NCI-H226 (cell line): ENCODE measurements at regions not wholly inside any gene's neighbourhood (a gene's known extent, or its start where the extent isn't known, plus 50 kb on each side); places are given as distances from the start of the nearest gene placed in this dataset.
"Not testable (repeated sequence)": the region's sequence is repeated elsewhere in the genome, so short reads cannot be mapped to it uniquely, and the experiment has no call there.

Experiments
- DNase-seq: peaks from one replicate; pipeline ENCODE4 v3.0.0-alpha.2; 2015

- no peak for DNase-seq
These were observed 133.8 kb upstream of the CLEC14A start for GRCh38 chr14:38389681-38390080.

- DNase-seq: no peak
These were observed 131.9 kb upstream of the CLEC14A start for GRCh38 chr14:38387821-38388220.

DNA sequence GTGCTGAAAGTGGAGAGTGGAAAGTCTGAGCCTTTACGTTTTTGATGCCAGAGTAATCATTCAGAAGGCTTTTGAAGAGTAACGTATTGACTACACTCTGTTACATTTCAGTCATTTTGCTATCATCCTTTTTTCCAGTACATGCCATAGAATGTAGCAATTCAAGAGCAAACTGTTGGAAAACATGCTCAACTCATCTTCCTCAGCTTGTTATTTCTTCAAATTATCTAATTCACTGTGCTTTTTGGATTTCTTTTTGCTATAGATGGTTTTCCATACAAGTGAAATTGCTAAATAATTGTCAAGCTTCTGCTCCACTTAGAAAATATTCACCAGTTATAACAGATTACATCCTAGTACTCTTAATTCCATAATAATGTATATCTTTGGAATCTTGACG, 129.9 kb upstream of the CLEC14A start:
- DNase-seq: no peak

GRCh38 chr14:38385343-38385742, 129.4 kb upstream of the CLEC14A start:
- DNase-seq: no peak

GRCh38 chr14:38384741-38385140, 128.8 kb upstream of the CLEC14A start:
- DNase-seq: no peak

DNA sequence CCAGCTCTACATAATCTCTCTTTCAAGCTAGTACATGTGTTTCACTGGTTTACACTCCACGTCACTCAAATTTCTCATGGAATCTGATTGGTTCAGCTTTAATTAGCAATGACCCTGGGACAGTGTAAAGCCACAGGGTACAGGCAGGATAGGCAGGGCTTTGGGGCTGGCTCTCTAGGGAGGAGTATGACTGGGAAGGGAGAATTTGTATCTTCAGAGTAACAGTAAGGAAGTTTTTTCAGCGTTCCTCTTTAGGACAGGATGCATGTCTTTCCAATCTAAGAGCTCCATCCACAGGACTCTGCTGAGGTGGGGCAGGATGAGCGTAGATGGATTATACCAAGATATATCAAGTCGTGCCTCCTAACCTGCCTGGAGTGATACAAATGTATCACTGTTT, 112.0 kb upstream of the CLEC14A start:
- DNase-seq: no peak

- peak; percentile 12 for DNase-seq
These were observed 110.5 kb upstream of the CLEC14A start for GRCh38 chr14:38366374-38366773.

DNA sequence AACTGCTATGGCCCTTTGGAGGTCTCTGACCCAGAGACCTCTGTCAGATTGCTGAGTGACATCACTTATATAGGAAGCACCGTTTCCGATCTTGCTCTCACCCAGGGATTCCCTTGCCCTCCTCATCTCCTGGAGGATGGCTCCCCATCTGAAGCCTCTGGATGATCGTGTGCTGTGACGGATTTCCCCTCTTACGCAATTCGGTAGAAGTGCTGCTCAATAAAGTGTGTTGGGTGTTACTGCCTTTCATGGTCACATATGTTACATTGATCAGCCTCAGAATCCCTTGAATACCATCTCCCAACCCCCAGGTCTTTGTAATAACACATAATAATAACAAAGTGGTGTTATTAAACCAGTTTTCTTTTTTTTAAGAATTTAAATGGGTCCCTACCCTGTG, 107.3 kb upstream of the CLEC14A start:
- no peak for DNase-seq

- peak; percentile 84 for DNase-seq
These were observed 101.7 kb upstream of the CLEC14A start for GRCh38 chr14:38357557-38357956.

- DNase-seq: not testable (repeated sequence)
These were observed 99.6 kb upstream of the CLEC14A start for GRCh38 chr14:38355473-38355872.

- peak; percentile 31 for DNase-seq
These were observed 94.2 kb upstream of the CLEC14A start for GRCh38 chr14:38350102-38350501.

DNA sequence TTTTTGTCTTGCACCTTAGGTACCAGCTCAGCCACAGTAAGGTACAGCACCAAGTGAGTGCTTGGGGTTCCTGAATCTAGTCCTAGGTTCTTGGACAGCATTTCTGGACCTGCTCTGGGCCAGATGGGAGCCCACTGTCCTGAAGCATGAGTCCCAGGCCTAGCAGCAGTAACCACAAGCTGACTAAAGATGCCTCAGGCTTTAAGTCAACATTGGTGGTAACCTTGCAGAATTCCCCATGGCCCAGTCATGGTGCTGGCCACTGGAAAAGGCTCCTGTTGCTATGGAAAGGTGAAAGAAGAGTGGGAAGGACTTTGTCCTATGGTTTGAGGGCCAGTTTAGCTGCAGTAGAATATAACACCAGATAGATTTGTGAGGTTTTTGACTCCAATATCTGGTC, 86.9 kb upstream of the CLEC14A start:
- peak; percentile 73 for DNase-seq

GRCh38 chr14:38339696-38340095, 83.8 kb upstream of the CLEC14A start:
- DNase-seq: peak; percentile 35

DNA sequence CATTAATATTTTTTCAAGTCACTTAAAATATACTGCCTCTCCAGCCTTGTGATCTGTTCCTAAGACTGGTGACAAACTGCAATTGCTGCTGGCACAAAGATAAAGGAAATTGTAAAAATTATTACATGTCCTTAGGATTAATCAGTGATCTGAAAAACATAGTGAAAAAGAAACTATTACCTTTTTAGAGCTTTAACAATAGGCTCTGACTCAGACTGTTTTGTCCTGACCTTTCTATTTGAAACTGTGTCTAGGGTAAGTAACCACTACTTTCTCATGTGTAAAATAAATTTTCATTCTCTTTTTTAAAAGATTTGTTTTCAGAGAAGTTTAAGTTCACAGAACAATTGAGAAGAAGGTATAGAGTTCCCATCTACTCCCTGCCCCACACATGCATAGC, 80.4 kb upstream of the CLEC14A start:
- DNase-seq: no peak

- DNase-seq: no peak
These were observed 74.4 kb upstream of the CLEC14A start for GRCh38 chr14:38330275-38330674.

- DNase-seq: no peak
These were observed 73.4 kb upstream of the CLEC14A start for GRCh38 chr14:38329246-38329645.

- no peak for DNase-seq
These were observed 61.0 kb upstream of the CLEC14A start for GRCh38 chr14:38316922-38317321.

GRCh38 chr14:38311655-38312054, 55.8 kb upstream of the CLEC14A start:
- no peak for DNase-seq

DNA sequence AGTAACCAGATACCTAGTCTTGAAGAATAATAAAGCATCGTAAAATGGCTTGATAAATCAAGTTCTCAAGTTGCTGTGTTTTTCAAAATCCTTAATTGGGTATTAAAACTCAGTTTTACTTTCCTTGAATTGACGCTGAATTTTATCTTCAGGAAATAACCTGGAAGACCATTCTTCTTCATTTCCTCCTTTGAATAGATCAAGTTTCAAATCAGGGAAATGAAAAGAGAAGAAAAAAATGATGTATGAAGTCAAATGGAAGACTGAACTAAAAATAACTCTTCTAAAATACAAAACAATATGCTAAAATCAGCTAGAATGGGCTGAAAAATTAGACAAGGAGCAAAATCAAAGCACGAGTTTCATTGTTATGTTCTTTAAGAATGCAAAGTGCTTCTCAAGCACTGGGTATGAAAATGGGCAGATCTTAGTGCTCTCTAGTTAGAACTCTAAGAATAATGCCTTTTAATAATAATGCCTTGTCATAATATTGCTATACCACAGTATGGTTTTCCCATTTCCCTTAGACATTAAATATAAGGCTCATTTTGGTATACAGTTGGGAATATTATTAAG, 54.6 kb upstream of the CLEC14A start:
- no peak for DNase-seq

DNA sequence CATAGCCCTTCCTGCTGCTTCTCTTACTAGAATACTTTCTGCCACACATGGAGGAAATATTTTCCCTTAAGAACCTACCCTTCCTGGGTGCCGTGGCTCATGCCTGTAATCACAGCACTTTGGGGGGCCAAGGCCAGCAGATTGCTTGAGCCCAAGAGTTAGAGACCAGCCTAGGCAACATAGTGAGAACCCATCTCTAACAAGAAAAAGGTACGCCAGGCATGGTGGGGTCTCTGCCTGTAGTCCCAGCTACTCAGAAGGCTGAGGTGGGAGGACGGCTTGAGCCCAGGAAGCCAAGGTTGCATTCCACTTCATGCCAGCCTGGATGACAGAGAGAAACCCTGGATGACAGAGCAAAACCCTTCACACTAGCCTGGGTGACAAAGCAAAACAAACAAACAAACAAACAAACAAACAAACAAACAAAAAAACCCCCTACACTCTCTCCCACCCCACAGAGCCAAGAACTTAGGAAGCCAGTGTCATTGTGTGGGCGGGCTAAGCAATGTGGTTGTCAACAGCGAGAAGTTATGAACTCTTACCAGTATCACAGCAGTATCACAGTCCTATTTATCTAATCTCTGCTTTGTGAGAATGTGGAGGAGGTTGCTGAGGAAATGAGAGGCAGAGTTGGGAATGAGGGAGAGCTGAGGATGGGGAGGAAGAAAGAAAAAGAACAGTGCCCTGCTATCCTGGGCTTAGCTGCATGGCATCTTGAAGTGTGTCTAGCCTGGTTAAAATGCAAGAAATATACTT, 53.8 kb upstream of the CLEC14A start:
- peak; percentile 84 for DNase-seq
